ENCODE measurements at regions not wholly inside any gene's neighbourhood (a gene's known extent, or its start where the extent isn't known, plus 50 kb on each side); places are given as distances from the start of the nearest gene placed in this dataset.

DNA sequence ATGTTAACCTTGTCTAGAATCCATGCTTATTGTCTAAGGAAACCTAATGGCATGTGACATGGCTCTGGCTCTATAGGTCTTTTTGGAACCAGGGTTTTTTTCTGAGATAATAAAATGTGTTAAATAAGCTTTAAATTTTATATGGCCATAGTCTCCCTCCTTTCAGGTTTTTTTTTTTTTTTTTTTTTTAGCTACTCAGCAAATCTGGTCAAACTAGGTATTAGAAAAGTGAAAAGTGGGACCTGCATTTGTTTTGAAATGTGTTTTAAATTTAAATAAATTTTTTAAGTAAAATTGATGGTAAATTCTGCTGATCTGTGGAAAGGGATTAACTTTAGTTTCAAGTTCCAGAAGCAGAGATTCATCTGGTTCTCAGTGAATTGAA is 52.1 kb upstream of the NANOGP8 start:
- in situ Hi-C loops (cut with HindIII; ENCODE audit: low sequenced_read_pairs) = loop anchor here (5.0 kb wide), 1 partner anchor 40 kb away; no protein-coding TSS in a partner anchor
- no peak overlapping the region for H3K4me3 ChIP-seq (ENCODE audit: low read depth, low read length)
- TF ChIP-seq, protein P1, sequence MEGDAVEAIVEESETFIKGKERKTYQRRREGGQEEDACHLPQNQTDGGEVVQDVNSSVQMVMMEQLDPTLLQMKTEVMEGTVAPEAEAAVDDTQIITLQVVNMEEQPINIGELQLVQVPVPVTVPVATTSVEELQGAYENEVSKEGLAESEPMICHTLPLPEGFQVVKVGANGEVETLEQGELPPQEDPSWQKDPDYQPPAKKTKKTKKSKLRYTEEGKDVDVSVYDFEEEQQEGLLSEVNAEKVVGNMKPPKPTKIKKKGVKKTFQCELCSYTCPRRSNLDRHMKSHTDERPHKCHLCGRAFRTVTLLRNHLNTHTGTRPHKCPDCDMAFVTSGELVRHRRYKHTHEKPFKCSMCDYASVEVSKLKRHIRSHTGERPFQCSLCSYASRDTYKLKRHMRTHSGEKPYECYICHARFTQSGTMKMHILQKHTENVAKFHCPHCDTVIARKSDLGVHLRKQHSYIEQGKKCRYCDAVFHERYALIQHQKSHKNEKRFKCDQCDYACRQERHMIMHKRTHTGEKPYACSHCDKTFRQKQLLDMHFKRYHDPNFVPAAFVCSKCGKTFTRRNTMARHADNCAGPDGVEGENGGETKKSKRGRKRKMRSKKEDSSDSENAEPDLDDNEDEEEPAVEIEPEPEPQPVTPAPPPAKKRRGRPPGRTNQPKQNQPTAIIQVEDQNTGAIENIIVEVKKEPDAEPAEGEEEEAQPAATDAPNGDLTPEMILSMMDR (IDR thresholded peaks at IDR 0.05; ENCODE audit: low read depth, low read length, missing control alignments) = no peak
- no peak for DNase-seq (ENCODE audit: low read depth)

DNA sequence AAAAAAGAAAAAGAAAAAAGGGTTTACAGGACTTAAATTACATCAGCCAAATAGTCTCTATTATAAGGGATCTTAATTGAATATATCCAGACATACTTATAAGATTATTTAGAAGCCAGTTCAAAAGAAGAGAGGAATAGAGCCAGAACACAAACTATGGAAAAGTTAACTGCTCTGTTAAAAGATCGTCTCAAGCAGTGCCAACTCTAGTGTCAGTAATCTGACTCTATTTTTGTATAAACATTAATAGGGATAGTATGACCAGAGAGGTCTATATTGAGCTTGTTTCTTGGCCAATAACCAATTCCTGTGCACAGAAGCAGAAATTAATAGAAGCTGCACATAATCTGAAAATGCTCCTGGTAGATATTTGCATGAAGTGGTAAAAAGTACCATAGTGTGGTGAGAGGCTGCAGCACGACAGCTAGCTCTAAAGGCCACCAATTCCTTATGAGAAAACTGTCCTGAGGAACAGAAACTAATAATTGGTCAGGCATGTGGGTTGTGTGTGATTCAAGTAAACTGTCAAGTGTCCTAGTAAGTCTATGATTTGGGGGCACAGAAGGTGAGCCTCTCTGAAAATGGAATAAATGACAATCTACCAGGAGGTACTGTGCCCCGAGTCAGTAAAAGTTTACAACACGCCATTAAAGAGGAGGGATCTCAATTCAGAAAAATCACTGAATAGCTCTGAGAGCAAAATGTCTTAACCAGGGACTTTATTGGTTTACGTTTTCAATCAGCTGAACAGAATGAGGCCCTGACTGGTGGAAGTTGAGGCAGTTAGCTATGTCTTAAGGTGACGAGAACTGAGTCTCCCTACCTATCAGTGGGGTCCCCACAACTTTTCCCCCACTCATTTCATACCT is 51.5 kb upstream of the NANOGP8 start:
- no peak for DNase-seq (ENCODE audit: low read depth)
- no peak overlapping the region for H3K4me3 ChIP-seq (ENCODE audit: low read depth, low read length)
- TF ChIP-seq, protein P1 (IDR thresholded peaks at IDR 0.05; ENCODE audit: low read depth, low read length, missing control alignments) = no peak
- in situ Hi-C loops (cut with HindIII; ENCODE audit: low sequenced_read_pairs) = loop anchor here (5.0 kb wide), 1 partner anchor 41 kb away; no protein-coding TSS in a partner anchor

Data from astrocyte of the cerebellum (primary cell).